ENCODE measurements at regions not wholly inside any gene's neighbourhood (a gene's known extent, or its start where the extent isn't known, plus 50 kb on each side); places are given as distances from the start of the nearest gene placed in this dataset.

GRCh38 chr6:97626671-97627441 is 343.8 kb upstream of the MMS22L start:
- Mint-ChIP-seq H3K27me3 (no peaks in the 10 kb centered on the region), H3K9me3 (peaks cover 0 to 5% of the 10 kb centered on the region in 2 donors), H3K4me1 (no peaks in the 10 kb centered on the region), H3K4me3 (no peak overlapping the region), H3K27ac (no peak overlapping the region)
- ATAC-seq (no peak), DNase-seq (no peak)

GRCh38 chr6:97629180-97629579 is 346.2 kb upstream of the MMS22L start:
- no peak overlapping the region for H3K27ac Mint-ChIP-seq
- no peak for ATAC-seq
- DNase-seq: no peak
- no peak overlapping the region for H3K4me3 Mint-ChIP-seq
- no peaks in the 10 kb centered on the region for H3K9me3 Mint-ChIP-seq
- no peaks in the 10 kb centered on the region for H3K27me3 Mint-ChIP-seq
- H3K4me1 Mint-ChIP-seq: no peaks in the 10 kb centered on the region

GRCh38 chr6:97630604-97631003 is 347.6 kb upstream of the MMS22L start:
- H3K4me3 Mint-ChIP-seq: no peak overlapping the region
- DNase-seq (no peak), ATAC-seq (no peak)
- no peaks in the 10 kb centered on the region for H3K27me3 Mint-ChIP-seq
- H3K27ac Mint-ChIP-seq: no peak overlapping the region
- H3K9me3 Mint-ChIP-seq: no peaks in the 10 kb centered on the region
- no peaks in the 10 kb centered on the region for H3K4me1 Mint-ChIP-seq

GRCh38 chr6:97632341-97632740 is 349.3 kb upstream of the MMS22L start:
- no peak overlapping the region for H3K27ac Mint-ChIP-seq
- ATAC-seq (no peak), DNase-seq (no peak)
- H3K4me1 Mint-ChIP-seq: no peaks in the 10 kb centered on the region
- peaks cover 0 to 7% of the 10 kb centered on the region in 2 donors for H3K9me3 Mint-ChIP-seq
- H3K4me3 Mint-ChIP-seq: no peak overlapping the region
- no peaks in the 10 kb centered on the region for H3K27me3 Mint-ChIP-seq

GRCh38 chr6:97639702-97640101 is 356.7 kb upstream of the MMS22L start:
- H3K4me1 Mint-ChIP-seq: no peaks in the 10 kb centered on the region
- H3K27me3 Mint-ChIP-seq: no peaks in the 10 kb centered on the region
- ATAC-seq (no peak), DNase-seq (no peak)
- H3K9me3 Mint-ChIP-seq: peaks cover 3 to 7% of the 10 kb centered on the region in 2 donors
- no peak overlapping the region for H3K4me3 Mint-ChIP-seq
- H3K27ac Mint-ChIP-seq: no peak overlapping the region

- Mint-ChIP-seq H3K4me3 (no peak overlapping the region), H3K4me1 (no peaks in the 10 kb centered on the region), H3K27me3 (no peaks in the 10 kb centered on the region), H3K9me3 (peaks cover 0 to 9% of the 10 kb centered on the region in 2 donors), H3K27ac (no peak overlapping the region)
- DNase-seq (no peak), ATAC-seq (no peak)
Observed at GRCh38 chr6:97644353-97644752, 361.3 kb upstream of the MMS22L start.

- ATAC-seq (no peak), DNase-seq (no peak)
- Mint-ChIP-seq H3K4me1 (no peaks in the 10 kb centered on the region), H3K4me3 (no peak overlapping the region), H3K27ac (no peak overlapping the region), H3K9me3 (peaks cover 0 to 9% of the 10 kb centered on the region in 2 donors), H3K27me3 (no peaks in the 10 kb centered on the region)
Observed at GRCh38 chr6:97645757-97646156, 362.7 kb upstream of the MMS22L start.

- H3K27ac Mint-ChIP-seq: no peak overlapping the region
- DNase-seq: no peak
- ATAC-seq: no peak
- peaks cover 0 to 5% of the 10 kb centered on the region in 2 donors for H3K9me3 Mint-ChIP-seq
- H3K27me3 Mint-ChIP-seq: no peaks in the 10 kb centered on the region
- no peaks in the 10 kb centered on the region for H3K4me1 Mint-ChIP-seq
- H3K4me3 Mint-ChIP-seq: no peak overlapping the region
Observed at GRCh38 chr6:97653076-97653475, 370.1 kb upstream of the MMS22L start.

GRCh38 chr6:97653517-97653916 is 370.5 kb upstream of the MMS22L start:
- ATAC-seq (no peak), DNase-seq (no peak)
- Mint-ChIP-seq H3K4me1 (no peaks in the 10 kb centered on the region), H3K4me3 (no peak overlapping the region), H3K27me3 (no peaks in the 10 kb centered on the region), H3K27ac (no peak overlapping the region), H3K9me3 (peaks cover 0 to 5% of the 10 kb centered on the region in 2 donors)

- Mint-ChIP-seq H3K9me3 (peaks cover 0 to 5% of the 10 kb centered on the region in 2 donors), H3K4me3 (no peak overlapping the region), H3K27me3 (no peaks in the 10 kb centered on the region), H3K27ac (no peak overlapping the region), H3K4me1 (no peaks in the 10 kb centered on the region)
- DNase-seq (no peak), ATAC-seq (no peak)
Observed at GRCh38 chr6:97654674-97655073, 371.7 kb upstream of the MMS22L start.

GRCh38 chr6:97656236-97656635 is 373.2 kb upstream of the MMS22L start:
- H3K27me3 Mint-ChIP-seq: no peaks in the 10 kb centered on the region
- DNase-seq (no peak), ATAC-seq (no peak)
- H3K9me3 Mint-ChIP-seq: peaks cover 0 to 5% of the 10 kb centered on the region in 2 donors
- H3K4me3 Mint-ChIP-seq: no peak overlapping the region
- no peak overlapping the region for H3K27ac Mint-ChIP-seq
- H3K4me1 Mint-ChIP-seq: no peaks in the 10 kb centered on the region

- peaks cover 0 to 5% of the 10 kb centered on the region in 2 donors for H3K9me3 Mint-ChIP-seq
- no peaks in the 10 kb centered on the region for H3K4me1 Mint-ChIP-seq
- H3K27ac Mint-ChIP-seq: no peak overlapping the region
- ATAC-seq (no peak), DNase-seq (no peak)
- no peak overlapping the region for H3K4me3 Mint-ChIP-seq
- H3K27me3 Mint-ChIP-seq: no peaks in the 10 kb centered on the region
Observed at GRCh38 chr6:97656706-97657350, 373.8 kb upstream of the MMS22L start.

- no peaks in the 10 kb centered on the region for H3K4me1 Mint-ChIP-seq
- H3K4me3 Mint-ChIP-seq: no peak overlapping the region
- no peaks in the 10 kb centered on the region for H3K27me3 Mint-ChIP-seq
- H3K27ac Mint-ChIP-seq: no peak overlapping the region
- DNase-seq: no peak
- peaks cover 0 to 5% of the 10 kb centered on the region in 2 donors for H3K9me3 Mint-ChIP-seq
- no peak for ATAC-seq
Observed at GRCh38 chr6:97658090-97658489, 375.1 kb upstream of the MMS22L start.

GRCh38 chr6:97663252-97663651 is 380.2 kb upstream of the MMS22L start:
- no peaks in the 10 kb centered on the region for H3K4me1 Mint-ChIP-seq
- no peaks in the 10 kb centered on the region for H3K27me3 Mint-ChIP-seq
- DNase-seq: no peak
- no peak for ATAC-seq
- no peaks in the 10 kb centered on the region for H3K9me3 Mint-ChIP-seq
- H3K4me3 Mint-ChIP-seq: no peak overlapping the region
- H3K27ac Mint-ChIP-seq: no peak overlapping the region

- no peaks in the 10 kb centered on the region for H3K27me3 Mint-ChIP-seq
- no peak for ATAC-seq
- no peak for DNase-seq
- no peaks in the 10 kb centered on the region for H3K4me1 Mint-ChIP-seq
- H3K4me3 Mint-ChIP-seq: no peak overlapping the region
- H3K27ac Mint-ChIP-seq: no peak overlapping the region
- H3K9me3 Mint-ChIP-seq: no peaks in the 10 kb centered on the region
Observed at GRCh38 chr6:97665446-97665845, 382.4 kb upstream of the MMS22L start.

GRCh38 chr6:97666889-97667288 is 383.9 kb upstream of the MMS22L start:
- no peak for DNase-seq
- Mint-ChIP-seq H3K27ac (no peak overlapping the region), H3K4me1 (no peaks in the 10 kb centered on the region), H3K9me3 (no peaks in the 10 kb centered on the region), H3K27me3 (no peaks in the 10 kb centered on the region), H3K4me3 (no peak overlapping the region)
- ATAC-seq: no peak

Measured in stimulated activated naive CD8-positive, alpha-beta T cell treated with anti-CD3 and anti-CD28 coated beads, Interleukin-15, amount 100 ng/mL, for 72 hours (primary cell).